ENCODE measurements at regions not wholly inside any gene's neighbourhood (a gene's known extent, or its start where the extent isn't known, plus 50 kb on each side); places are given as distances from the start of the nearest gene placed in this dataset.
"Not testable (repeated sequence)": the region's sequence is repeated elsewhere in the genome, so short reads cannot be mapped to it uniquely, and the experiment has no call there.

DNA sequence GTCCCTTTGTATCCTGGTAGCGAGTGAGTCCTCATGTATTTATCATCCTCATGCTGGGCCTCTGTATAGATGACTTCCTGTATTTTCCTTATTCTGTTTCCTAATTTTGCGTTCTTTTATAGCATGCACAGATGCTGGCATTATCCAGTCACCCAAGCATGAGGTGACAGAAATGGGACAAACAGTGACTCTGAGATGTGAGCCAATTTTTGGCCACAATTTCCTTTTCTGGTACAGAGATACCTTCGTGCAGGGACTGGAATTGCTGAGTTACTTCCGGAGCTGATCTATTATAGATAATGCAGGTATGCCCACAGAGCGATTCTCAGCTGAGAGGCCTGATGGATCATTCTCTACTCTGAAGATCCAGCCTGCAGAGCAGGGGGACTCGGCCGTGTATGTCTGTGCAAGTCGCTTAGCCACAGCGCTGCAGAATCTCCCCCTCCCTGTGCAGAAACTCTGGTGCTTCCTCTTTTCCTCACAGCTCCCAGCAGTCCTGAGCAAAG lies 183.1 kb upstream of the PRSS58 start:
- DNase-seq (ENCODE audit: low read depth) = no peak

DNA sequence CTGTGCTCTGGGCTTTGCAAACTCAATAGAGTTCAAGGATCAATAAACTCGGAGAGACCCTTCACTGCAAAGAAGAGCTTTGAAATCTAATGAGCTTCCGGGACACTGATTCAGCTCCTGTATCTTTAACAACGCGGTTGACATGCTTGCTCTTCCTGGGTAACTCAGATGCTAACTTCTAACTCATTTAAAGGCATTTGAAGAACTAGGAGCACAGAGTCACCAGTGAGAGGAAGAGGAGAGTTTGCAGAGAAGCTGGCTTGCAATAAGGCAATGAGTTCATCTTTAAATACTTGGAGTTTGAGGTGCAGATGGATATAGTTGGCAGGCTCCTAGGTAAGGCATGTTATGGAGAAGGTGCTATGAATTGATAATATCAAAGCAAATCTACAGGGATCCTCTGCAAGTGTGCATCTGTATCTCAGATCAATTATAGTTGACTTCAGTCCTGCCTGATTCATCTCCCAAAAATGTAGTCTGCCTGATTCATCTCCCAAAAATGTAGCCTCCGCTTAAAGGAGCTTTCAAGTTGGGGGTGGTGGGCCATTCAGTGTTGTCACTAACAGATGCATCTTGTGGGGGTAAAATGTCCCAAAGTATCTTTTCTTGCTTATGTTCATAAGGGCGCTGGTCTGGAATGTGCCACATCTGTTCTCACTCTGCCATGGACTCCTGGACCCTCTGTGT lies 182.5 kb upstream of the PRSS58 start:
- peak; percentile 34 for DNase-seq (ENCODE audit: low read depth)

DNA sequence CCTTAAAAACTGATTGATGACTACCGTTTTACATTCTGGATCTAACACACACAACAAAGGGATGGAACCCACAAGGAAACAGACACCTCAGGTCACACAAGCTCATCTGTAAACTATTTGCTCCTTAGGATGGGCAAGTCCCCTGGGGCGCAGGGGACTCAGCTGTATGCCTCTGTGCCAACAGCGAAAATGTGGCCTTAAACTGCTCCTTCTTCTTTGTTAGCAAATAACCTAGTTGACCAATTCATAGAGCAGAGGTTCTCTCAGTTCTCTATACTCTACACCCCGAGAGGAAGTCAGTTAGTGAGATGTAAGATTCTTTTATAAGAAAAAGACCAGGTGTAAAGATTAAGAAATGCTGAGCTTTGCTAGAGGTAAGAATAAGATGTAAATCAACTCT lies 181.9 kb upstream of the PRSS58 start:
- DNase-seq (ENCODE audit: low read depth) = no peak

DNA sequence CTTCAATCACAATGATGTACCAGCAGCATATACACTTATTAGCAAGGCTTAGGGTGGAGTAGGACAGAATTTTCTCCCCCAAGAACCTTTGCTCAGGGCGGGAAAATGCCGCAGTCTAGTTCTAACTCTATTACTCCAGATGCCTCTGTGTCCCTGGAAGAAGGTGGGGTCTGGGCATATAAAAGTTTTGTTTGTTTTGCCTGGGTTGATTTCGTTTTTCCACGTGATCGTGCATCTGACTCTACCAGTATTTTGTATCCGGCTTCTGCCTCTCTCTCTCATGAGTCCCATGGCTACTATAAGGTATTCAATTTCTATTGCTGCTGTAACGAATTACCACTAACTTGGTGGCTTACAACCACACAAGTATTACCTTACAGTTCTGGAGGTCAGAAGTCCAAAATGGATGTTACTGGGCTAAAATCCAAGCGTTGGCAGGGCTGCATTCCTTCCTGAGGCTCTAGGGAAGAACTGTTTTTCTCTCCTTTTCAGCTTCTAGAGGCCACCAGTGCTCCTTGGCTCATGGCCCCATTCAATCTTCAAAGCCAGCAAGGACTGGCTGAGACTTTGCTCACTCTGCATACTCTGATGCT lies 181.2 kb upstream of the PRSS58 start:
- DNase-seq (ENCODE audit: low read depth) = peak; percentile 77

DNA sequence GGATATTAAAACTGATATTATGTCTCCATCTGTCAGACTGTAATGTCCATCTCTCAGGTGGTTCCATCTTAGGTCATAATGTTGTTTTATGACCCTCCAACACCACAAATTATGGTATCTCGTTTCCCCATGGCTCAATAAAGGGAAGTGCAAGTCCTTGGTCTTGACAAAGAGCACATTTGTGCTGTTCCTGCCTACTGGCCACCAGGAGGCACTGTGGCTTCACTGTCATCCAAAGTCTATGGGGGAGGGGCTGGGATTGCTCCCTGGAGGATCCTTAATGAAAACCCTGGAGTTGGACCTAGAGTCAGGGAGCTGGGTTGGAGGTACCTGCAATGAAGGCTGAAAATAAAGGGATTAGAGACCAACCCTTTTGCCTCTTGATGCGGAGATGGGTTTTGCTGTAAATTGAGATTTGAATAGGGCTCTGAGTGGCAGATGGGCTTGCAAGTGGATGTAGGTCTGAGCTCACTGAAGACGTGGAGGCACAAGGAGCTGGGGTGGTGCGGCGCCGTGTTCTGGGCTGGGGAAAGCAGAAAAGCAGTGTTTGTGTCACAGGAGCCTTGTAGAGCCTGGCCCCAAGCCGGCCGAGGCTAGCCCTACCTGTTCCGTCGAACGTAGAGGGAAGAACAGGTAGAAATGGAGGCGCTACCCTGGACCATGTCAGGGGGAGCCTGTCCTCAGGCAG lies 180.5 kb upstream of the PRSS58 start:
- no peak for DNase-seq (ENCODE audit: low read depth)

DNA sequence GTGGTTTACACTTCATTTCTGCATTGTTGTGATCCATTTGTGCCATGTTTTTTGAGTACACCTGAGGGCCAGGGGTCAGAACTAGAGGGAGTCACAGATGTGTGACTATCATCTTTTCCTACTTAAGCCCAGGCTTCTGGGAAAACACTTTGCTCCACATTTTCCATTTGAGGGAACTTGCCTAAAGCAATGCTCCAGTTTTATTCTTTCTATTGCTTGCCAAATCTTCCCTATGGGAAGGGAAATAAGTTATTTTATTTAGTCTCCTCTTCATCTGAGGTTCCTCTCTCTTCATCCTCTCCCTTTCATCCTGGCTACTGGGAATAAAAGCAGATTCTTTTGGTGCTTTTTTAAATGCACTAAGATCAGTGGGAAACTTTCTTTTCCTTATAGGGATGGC lies 179.9 kb upstream of the PRSS58 start:
- DNase-seq (ENCODE audit: low read depth) = no peak

DNA sequence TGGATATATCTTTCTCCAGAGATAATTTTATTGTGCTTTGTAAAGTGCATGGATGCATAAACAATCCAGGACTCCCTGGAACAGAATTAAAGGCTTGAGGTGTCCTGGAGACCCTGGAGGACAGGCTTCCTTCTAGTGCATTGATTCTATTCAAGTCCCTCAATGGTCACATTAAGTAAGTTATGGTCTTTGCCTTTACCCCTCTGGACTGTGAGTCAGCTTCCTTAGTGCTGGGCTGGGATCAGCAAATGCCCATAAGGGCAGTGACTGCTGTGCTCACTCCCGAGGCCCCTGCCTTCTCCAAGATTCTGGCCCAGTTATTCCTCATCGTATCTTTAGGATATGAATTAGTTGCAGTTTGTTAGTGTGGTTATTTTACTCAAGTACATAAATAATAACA lies 178.7 kb upstream of the PRSS58 start:
- DNase-seq (ENCODE audit: low read depth) = no peak

DNA sequence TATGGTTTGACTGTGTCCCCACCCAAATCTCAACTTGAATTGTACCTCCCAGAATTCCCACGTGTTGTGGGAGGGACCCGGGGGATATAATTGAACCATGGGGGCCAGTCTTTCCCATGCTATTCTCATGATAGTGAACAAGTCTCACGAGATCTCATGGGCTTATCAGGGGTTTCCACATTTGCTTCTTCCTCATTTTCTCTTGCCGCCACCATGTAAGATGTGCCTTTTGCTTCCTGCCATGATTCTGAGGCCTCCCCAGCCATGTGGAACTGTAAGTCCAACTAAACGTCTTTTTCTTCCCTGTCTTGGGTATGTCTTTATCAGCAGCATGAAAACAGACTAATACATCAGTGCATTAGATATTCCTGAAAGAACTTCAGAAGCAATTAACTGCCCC lies 177.7 kb upstream of the PRSS58 start:
- DNase-seq (ENCODE audit: low read depth) = not testable (repeated sequence)

DNA sequence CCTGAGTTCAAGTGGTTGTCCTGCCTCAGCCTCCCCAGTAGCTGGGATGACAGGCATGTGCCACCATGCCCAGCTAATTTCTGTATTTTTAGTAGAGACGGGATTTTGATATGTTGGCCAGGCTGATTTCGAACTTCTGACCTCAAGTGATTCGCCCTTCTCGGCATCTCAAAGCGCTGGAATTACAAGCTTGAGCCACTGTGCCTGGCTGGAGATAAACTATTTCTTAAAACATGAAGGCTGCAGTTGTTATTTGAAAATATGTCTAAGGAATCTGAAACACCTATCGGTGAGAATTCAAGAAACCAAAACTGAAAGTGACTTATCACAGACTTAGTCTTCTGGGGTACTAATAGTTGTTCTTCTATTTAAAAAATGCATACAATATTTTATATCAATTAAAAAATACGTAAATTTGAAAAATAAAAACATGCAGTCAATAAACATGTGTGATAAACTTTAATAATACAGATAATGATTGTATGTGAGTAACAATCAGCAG lies 176.9 kb upstream of the PRSS58 start:
- DNase-seq (ENCODE audit: low read depth) = no peak

DNA sequence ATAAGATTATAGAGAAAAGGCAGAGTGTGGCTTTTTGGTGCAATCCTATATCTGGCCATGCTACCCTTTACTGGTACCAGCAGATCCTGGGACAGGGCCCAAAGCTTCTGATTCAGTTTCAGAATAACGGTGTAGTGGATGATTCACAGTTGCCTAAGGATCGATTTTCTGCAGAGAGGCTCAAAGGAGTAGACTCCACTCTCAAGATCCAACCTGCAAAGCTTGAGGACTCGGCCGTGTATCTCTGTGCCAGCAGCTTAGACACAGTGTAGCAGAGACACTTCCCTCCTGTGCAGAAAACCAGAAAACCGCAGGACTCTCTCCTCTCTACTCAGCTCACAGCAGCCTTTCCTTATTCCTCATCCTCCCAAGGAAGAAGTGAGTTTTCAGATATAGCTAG lies 176.3 kb upstream of the PRSS58 start:
- DNase-seq (ENCODE audit: low read depth) = not testable (repeated sequence)

DNA sequence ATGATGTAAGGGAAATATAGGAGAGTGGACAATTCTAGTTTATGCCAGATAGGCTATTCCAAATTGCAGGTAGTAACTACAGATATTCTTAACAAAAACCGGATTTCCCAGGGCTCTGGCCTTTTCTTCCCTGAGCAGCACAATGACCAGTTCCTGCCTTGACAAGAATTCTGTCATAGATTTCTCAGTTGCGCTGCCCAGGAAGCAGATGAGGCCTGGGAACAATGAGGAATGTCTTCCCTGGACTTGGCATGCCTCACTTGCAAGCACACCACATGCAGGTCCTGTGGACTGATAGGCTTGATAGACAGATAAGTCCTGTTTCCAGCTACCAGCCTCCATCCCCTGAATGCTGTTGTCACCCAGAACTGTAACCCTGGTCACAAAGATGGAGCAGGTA lies 174.5 kb upstream of the PRSS58 start:
- DNase-seq (ENCODE audit: low read depth) = no peak

DNA sequence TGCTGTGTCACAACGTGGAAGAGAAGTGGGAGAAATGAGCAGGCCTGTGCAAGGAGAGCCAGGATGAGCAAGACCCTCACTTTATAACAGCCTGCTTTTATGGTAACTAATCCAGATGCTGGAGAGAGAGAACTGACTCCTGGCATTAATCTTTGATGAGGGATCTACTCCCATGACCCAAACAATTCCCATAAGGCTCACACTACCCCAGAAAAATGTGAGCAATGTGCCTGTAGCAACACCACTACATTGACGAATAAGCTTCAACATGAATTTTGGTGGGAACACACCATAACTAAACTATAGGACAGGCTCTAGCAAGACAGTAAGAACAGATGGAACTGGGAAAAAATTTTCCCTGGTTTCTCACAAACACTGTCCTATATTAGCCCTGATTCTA lies 173.6 kb upstream of the PRSS58 start:
- DNase-seq (ENCODE audit: low read depth) = no peak

DNA sequence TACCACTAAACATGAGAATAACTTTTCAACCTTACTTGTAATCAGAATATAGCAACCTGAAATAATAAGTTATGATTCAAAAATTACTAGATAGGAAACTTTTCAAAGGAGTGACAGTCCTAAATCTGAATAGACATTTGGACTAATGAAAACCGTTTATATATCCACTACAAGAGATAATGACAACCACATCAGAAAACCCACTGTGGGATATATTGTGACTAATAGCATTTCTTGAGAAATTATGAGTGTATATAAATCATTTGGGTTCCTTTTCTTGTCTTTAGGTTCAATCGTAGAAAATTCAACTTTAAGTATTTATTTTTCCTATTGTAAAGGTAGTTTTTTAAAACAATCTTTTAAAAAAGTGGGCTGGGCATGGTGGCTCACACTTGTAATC lies 170.2 kb upstream of the PRSS58 start:
- no peak for DNase-seq (ENCODE audit: low read depth)

DNA sequence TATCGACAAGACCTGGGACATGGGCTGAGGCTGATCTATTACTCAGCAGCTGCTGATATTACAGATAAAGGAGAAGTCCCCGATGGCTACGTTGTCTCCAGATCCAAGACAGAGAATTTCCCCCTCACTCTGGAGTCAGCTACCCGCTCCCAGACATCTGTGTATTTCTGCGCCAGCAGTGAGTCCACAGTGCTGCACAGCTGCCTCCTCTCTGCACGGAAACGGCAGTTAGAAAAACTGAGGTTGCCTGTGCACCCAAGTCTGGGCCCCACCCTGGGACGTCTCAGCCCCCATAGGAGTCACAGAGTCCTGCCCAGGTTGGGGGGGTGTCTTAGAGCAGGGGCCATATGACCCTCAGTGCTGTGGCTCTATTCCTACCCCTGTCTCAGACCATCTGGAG lies 167.4 kb upstream of the PRSS58 start:
- no peak for DNase-seq (ENCODE audit: low read depth)

DNA sequence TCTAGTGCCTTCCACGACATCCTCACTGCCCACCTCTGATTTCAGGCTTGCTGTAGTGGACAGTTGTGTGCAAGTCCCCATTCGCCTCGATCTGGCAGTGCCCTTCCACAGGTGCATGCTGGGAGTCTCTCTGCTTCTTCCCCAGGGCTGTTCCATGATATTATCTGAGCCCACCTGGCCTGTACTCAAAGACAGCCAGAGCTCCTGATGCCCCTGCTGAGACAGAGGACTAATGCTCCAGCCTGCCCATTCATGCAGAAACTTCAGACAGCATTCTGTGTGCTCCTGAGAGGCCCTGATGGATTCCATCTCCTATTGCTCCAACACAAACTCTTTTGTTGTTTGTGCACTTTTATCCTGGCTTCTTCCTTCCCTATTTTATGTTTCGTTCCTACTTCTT lies 164.8 kb upstream of the PRSS58 start:
- DNase-seq (ENCODE audit: low read depth) = no peak

DNA sequence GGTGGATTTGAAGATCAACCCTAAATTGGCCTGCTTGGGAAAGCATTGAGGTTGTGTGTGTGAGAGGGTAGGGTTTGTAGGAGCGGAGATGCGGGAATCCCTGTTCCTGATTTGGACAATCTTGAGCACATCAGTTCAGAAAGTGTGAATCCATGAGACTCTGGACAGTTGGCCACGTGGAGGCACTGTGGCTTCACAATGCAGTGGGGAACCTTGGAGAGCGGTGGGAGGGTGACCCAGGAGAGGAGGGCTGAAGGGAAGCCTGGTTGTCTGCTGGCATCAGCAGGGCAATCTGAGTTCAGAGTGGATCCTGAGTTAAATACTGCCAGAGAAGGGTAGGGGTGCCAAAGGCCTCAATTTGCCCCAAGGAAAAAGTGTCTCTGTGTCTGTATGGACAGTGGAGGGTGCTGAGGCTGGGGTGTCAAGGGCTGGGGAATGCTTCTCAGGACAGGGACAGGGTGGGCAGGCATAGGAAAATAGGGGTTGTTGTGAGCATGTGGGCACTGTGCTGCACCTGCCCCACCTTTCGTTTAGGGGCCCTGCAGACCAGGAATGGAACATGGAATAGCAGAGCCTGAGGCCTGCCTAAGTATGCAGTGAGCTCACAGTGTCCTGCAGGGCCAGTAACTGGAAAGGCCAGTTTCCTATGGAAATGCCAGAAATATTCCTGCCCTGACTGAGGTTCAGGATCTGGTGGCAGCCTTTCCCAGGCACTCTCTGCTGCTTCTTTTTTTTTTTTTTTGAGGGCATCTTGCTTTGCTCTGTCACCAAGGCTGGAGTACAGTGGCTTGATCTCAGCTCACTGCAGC lies 162.9 kb upstream of the PRSS58 start:
- DNase-seq (ENCODE audit: low read depth) = no peak

DNA sequence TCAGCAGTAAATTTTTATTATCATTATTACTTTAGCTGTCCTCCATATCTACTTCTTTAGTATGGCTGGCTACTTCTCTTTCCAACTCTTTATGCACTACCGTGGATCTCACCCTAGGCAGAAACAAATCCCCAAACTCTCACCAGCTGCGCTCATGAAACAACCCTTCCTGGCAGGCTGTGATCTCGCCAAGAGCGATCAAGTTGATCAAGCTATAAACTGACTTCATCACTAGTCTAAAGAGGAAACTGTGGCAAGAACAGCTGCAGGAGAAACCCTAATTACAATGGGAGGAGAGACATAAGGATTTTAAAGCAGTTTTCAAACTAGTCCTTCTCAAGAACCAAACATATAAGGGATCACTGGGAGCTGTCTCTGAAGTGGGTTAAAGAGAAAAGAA lies 160.5 kb upstream of the PRSS58 start:
- DNase-seq (ENCODE audit: low read depth) = no peak

DNA sequence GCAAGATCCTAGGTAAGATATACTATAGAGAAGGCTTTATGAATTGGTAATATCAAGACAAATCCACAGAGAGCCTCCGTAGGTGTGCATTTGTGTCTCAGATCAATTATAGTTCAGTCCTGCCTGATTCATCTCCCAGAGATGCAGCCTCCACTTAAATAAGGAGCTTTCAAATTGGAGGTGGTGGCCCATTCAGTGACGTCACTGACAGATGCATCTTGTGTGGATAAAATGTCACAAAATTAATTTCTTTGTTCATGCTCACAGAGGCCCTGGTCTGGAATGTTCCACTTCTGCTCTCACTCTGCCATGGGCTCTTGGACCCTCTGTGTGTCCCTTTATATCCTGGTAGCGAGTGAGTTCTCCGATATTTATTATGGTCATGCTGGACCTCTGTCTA lies 157.1 kb upstream of the PRSS58 start:
- no peak for DNase-seq (ENCODE audit: low read depth)

DNA sequence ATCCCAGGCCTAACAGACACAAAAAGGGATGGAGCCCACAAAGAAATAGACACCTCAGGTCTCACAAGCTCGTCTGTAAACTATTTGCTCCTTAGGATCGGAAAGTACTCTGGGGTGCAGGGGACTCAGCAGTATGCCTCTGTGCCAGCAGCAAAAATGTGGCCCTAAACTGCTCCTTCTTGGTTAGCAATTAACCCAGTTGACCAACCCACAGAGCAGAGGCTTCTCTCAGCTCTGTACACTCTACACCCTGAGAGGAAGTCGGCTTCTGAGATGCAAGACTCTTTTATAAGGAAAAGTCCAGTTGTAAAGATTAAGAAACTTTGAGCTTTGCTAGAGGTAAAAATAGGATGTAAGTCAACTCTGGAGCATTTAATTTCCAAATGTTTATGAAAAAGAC lies 156.3 kb upstream of the PRSS58 start:
- DNase-seq (ENCODE audit: low read depth) = no peak

DNA sequence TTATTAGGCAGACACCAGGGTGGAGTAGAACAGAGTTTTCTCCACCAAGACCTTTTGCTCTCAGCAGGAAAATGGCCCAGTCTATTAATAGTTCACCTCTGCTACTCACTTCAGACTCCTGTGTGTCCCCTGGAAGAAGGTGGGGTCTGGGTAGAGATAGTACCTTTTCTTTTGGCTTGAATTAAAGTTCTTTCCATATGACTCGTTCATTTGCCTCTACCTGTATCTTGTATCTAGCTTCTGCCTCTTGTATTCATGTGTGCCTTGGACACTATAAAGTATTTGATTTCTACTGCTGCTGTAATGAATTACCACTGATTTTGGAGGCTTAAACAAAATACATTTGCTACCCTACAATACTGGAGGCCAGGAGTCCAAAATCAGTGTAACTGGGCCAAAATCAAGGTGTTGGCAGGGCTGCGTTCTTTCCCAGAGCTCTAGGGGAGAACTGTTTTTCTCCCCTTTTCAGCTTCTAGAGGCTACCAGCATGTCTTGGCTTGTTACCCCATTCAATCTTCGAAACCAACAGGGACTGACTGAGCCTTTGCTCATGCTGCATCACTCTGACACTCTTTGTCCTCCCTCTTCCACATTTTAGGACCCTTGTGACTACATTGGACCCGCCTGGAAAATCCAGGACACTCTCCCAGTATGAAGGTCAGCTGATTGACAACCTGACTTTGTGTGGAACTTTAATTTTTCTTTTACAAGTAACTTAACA lies 155.6 kb upstream of the PRSS58 start:
- no peak for DNase-seq (ENCODE audit: low read depth)

DNA sequence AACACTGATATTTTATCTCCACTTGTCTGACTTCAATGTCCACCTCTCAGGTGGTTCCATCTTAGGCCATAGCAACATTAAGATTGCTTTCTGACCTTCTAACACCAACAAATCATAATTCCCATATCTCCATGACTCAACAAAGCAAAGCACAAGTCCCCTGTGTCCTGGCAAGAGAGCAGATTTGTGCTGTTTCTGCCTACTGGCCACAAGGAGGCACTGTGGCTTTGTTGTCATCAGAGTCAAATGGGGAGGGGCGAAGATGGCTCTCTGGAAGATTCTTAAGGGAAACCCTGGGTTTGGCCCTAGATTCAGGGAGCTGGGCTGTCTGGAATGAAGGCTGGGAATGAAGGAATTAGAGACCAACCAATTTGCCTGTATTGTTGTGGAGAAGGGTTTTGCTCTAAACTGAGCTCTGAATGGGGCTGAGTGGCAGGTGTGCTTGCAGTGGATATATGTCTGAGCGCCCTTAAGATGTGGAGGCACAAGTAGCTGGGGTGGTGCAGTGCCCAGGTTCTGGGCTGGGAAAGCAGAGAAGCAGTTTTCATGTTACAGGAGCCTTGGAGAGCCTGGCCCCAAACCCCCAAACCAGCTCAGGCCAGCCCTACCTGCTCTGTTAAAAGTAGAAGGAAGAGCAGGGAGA lies 154.8 kb upstream of the PRSS58 start:
- peak; percentile 42 for DNase-seq (ENCODE audit: low read depth)
